Hematopoietic multipotent progenitor cell treated with erythropoietin and hydrocortisone succinate and interleukin-3 and kit ligand, for 4 days (in vitro differentiated cells): ENCODE measurements at regions not wholly inside any gene's neighbourhood (a gene's known extent, or its start where the extent isn't known, plus 50 kb on each side); places are given as distances from the start of the nearest gene placed in this dataset.
A peak's percentile ranks its signal among the peaks of the same experiment; 100 is the strongest.

ENCODE experiments used
- DNase-seq: peaks from one replicate; pipeline ENCODE4 v3.0.0-alpha.2; 2015

DNA sequence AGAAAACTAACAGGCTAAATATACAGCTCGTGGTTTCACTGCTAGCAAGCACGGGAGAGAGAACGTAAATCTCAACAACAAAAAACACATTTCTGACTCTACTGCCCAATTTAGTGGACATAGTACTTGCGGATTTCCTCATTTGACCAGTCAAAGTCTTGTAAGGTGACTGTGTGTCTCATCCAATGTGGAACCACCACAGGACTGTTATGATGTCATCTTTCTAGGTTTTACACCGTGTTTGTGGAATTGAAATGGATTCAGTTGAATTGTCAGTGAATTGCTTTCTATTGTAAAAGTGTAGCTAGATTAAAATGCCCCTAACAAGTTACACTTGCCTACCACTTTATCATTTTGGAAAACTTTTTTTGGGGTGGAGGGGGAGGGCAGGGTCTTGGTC, 1010.8 kb downstream of the NLGN4Y start:
- no peak for DNase-seq

DNA sequence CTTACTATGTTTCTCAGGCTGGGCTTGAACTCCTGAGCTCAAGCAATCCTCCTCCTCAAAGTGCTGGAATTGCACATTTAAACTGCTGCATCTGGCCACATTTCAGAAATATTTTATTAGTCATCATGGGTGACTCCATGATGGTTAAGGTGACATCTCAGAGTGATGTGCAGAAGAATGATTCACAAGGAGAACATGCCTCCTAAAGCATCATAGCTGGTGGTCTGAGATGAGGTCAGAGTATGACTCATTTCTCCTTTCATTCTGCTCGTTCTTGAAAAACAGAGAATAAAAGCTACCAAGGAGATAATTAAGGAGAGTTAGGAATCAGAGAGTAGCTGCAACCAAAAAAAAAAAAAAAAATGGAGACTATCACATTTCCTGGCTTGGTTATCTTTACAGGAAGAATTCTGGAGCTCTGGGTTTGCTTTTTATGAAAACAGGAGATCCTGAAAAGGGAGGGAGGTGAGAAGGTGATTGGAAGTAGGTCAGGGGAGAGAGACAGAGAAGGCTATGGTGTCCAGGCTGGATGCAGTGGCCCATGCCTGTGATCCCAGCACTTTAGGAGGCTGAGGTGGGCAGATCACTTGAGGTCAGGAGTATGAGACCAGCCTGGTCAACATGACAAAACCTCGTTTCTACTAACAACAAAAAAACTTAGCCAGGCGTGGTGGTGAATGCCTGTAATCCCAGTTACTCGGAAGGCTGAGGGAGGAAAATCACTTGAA, 1011.6 kb downstream of the NLGN4Y start:
- DNase-seq, result no peak

DNA sequence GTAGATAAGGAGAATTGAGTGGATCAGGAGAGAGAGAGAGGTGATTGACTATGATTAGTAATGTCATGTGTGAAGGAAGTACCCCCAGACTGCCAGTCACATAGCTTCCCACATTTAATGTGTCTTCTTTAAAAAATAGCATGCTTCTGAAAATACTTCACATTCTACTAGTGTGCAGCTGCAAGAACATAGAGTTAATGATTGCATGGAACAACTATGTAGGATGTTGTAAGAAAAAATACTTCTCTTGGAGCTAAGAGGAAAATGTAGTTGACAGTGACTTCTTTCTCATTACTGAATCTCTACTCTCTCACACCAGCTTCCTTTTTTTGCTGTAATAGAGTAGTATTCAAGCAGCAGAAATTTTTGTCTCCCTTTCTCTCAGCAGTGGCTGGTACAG, 1016.2 kb downstream of the NLGN4Y start:
- no peak for DNase-seq

DNA sequence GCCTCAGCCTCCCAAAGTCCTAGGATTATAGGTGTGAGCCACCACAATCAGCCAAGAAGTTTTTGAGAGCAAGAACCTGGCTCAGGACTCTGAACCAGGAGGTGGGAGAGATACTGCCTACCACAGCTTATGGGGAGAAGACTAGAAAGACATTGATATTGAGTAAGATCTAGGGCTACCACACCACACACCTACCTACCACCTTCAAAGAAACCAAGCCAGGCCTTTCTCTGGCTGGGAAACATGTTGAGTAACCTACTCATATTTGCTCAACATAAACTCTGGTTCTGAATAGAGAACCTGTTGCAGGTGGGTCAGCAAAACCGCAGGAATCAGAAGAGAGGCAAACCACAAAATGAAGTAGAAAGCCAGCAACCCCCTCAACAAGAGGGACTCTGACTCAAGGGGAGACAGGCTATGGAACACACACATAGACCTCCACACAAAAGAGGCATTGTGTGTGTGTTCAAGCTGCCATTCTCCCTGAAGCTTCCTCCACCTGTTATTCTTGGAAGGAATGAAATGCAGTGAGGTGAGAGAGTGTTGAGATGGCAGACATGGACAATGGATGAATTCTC, 1021.9 kb downstream of the NLGN4Y start:
- no peak for DNase-seq

DNA sequence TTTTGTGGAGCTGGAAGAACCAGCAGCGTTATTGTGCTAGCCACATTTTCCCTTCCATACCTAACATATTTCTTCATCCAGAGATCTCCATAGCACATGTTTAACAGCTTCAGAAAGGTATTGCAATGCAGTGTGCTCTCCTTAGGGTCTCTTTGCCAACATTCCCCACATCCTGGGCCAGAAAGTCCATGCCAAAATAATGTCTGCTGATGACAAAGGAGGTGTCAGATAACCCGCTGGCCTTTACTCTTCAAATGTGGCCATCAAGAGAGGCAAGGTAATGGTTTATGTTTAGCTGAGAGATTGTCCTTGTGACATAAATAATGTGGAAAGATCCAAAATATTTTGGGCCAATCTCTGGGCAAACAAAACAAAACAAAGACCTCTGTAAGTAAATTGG, 1027.7 kb downstream of the NLGN4Y start:
- no peak for DNase-seq

DNA sequence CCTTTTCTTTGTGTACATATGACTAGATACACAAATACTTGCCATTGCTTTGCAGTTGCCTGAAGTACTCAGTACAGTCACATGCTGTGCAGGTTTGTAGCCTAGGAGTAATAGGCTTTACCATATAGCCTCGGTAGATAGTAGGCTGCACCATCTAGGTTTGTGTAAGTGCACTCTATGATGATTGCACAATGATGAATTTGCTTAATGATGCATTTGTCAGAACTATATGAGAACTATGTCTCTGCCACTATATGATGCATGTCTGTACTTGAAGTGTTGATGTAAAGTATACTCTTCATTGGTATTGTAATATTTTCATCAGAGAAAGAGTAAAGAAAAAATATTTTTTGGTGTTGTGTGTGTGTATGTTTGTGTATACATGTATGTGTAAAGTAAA, 1030.7 kb downstream of the NLGN4Y start:
- no peak for DNase-seq

DNA sequence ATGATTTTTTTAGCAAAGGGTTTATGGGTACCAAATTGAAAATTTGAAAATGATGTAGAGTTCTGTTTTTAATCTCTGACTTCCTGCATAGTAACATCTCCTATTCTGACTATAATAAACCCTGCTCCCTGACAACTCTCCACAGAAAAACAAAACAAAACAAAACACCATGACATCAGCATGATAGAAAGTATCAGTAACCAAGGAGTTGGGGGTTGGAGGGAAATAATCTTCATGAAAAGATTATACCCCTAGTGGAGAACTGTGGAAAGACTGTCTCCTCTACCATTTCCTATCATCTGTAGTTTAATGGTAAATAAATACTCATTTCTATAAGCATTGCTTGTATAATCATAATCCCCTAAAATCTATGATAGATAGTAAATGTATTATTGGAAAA, 1034.8 kb downstream of the NLGN4Y start:
- no peak for DNase-seq

DNA sequence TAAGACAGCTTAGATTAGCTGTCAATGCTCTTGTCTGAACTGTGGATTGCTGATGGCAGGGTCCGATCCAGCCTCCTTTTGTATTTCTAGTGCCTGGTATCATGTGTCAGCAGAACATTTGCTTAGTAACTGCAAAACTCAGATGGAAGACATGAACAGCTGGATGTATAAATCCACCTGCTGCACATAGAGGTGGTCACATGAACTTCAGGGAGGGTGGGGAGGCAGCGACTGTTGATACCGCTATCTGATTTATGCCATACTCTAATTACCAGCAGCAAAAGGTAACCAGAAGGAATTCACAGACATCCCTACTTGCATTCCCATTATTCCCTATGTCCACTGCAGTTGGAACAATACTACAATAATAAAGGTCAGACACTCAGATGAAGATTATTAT, 1036.5 kb downstream of the NLGN4Y start:
- no peak for DNase-seq

DNA sequence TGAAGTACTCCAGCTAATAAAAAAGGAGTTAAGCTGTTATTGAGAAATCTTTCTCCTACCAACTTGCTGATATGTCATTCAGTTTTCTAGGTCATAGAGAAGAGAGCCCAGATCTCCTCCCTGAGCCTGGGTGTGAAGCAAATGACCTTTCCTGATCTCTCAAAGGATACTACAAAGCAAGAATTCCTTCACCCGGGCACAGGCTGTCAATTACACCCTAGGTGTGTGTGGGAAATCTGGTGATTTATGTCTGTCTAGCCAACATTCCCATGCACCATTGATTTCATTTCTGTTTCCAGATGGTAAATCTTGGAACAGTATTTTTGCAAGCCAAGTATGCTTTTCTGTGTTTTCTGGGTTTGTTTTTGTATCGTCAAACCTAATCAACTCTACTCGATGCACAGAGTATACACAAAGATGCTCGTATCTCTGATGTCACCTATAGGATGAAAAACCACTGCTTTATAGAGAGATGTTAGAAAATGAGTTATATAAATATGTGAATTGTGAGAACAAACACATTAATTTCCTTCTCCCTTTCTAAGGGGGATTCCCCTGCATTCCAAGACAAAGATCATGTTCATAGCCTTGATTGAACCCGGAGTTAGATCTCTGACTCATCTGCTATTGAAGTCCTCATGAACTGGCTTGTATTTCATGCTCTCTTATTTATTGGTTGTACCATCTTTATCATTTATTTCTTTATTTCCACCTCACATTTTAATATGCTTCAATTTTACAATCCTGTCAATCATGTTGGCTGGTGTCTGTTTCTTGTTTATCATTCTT, 1037.4 kb downstream of the NLGN4Y start:
- no peak for DNase-seq

DNA sequence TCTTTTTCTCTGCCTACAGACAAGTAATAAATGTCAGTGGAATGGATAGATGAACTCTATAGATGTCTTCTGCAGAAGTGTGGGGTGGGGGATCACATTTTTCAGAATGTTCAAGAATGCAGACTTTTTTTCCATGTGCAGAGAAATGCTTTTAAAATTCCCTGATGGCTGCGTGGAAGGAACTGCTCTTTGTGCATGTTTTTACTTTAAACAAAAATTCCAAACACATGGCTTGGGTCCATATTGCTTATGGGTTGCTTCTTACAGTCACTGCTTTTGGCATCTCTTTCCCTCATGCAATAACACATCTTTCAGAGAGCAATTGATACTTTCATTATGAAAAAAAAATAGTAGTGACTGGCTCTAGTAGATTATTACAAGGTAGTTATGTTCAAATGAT, 1053.6 kb downstream of the NLGN4Y start:
- no peak for DNase-seq

DNA sequence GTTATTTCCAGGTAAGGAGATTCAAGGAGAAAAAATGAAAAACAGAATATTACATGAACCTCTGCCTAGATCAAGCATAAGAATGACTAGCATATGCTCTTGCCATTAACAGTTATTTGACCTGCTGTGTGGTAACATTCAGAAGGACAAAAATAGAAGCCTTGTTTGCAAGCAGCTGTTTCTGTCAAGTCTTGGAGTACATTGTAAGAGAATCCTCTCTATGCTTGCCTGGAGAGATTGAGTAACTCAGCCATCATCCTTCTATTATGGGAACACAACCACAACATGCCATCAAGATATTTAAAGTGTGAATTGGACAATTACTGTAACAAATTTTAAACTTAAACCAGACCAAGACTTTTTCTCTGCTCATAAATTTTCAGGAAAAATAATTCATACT, 1054.4 kb downstream of the NLGN4Y start:
- DNase-seq, result no peak

DNA sequence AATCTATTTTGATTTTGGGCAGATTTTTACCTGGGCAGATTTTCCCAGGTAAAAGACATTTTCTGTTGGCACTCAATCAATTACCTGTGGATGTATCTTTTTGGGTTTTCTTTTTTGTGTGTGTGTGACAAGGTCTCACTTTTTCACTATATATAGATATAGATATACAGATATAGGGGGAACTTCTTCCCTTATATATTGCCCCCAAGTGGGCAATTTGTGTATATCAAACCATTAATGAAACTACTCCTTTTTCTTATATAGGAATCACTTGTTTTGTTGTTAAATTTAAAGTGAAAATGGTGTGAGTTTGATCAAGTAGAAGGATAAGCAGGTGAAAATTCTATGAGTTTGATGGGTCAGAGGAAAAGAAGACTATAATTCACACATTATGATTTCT, 1054.9 kb downstream of the NLGN4Y start:
- peak; percentile 19 for DNase-seq

DNA sequence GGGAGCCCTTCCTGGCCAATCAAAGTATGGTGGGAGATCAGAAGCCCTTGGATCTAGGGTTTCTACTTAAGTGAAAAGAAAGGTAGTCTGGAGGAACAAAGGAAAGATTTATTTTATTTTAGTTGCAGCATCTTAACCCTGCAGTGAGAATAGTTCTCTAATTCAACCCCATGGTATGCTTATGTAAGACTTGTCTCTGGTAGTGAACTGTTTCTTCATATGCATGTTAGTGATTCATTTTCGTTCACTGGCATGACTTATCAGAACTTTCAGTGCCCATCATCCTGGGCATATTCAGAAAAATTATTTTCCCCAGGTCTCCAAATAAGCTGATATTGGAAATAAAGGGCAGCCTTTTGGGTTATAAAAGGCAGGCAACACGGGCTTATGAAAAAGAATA, 1058.8 kb downstream of the NLGN4Y start:
- no peak for DNase-seq

DNA sequence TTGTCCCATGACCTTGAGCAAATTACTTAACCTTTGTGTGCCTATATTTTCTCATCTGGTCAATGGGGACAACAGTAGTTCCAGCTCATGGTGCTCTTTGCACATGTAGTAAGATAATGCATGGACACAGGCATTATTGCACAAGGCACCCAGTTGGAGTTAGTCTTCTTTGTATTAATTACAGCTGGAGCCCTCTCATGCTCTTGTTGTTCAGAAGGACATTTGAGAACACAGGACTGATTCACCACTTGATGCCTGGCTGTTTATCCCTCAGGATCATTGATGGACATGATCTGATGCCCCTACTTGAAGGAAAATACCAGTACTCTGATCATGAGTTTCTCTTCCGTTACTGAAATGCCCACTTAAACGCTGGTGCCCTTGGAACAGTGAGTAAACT, 1068.6 kb downstream of the NLGN4Y start:
- DNase-seq, result no peak

DNA sequence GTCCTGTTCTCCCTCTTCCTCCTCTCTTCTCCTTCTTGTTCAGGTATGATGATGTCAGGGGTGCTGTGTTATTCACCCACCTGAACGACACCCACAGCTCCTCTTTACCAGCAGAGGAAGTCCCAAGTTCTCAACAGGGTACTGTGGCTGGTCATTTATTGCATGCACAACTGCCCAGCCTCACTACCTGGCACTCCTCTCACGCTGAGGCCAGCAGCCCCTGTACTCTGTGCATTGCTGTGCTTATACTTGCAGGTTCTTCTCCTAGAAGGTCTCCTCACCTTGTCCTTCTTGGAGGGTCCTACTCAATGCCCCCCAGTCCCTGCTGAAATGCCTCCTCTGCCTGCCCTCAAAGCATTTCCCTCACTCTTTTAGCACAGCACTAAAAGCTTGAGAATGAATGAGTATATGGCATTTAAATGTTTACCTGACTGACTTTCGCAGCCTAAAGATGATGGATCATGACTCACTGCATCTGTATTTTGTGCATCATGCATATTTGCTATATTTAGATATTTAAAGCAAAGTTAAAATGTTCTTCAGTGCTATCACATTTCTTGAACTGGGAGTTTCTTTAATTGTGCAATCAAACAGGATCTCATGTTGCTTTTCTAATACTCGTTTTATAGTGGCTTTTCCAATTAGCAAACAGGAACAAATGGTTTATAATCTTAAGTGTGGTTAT, 1069.3 kb downstream of the NLGN4Y start:
- DNase-seq, result no peak

DNA sequence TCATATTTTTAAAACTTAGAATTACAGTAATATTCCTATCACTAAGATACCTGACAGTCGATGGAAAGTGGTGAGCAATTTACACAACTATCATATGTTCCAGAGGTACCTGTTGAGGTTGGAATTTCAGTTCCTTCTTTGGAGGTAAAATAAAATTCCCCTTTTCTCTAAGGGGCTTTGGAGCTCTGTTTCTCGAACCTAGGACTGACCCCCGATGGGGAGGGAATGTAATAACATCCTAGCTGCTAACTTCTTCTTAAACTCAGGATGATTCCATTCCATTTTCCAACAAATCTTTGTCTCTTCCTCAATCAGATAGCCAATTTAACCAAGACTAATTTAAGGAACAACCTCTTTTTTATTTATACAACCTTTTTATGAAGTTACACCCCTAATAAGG, 1069.8 kb downstream of the NLGN4Y start:
- DNase-seq, result no peak

DNA sequence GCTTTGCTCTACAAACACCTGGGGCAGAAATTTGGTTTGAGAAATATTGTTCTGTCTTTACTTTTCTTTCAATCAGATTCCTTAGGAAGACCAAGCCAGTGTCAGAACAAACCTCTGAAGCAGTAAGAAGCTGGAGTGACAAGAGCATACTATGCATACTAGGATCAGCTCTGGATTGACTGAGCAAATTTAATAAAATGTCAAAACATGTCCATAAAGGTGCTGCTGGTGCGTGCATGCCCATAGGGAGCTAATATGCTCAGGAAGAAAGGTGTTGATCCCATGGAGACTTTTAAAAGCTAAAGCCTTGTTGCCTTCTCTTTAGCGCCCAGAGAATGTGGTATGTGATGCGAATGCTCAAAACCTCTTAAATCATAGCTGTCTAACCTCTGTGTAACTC, 1076.2 kb downstream of the NLGN4Y start:
- no peak for DNase-seq

DNA sequence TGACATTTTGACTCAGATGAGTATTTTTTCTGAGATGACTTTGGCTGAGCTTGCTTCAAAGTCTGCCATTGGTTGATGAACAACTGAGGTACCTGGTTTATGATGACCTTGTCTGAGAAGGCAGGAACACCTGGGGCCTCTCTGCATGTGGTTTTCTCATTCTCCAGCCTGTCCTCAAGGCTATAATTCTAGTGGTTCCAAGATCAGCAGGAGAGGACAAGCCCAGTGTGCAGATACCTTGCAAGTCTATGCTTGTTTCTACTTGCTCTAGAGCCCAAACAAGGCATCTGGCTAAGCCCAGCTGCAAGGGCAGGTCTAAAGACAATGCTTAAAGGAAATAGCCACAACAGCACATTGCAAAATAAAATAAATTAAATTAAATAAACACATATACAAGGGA, 1100.0 kb downstream of the NLGN4Y start:
- DNase-seq, result no peak

DNA sequence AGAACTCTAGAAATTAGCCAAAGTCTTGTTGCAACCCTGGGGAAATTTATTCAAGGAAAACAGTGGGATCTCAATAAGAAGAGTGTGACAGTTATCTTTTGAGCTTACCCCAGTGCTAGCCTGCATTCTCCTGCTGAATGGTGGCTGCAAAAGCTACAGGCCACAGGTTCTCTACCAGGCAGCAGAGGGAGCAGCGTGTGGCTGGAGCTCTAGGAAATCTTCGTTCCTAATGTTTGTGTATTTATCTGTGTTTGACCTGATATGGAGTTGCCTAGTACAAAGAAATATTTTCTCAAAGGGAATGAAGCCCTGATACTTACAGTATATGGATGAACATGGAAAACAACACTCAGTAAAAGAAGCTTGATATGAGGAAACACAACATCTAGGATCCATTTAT, 1100.6 kb downstream of the NLGN4Y start:
- DNase-seq, result no peak

DNA sequence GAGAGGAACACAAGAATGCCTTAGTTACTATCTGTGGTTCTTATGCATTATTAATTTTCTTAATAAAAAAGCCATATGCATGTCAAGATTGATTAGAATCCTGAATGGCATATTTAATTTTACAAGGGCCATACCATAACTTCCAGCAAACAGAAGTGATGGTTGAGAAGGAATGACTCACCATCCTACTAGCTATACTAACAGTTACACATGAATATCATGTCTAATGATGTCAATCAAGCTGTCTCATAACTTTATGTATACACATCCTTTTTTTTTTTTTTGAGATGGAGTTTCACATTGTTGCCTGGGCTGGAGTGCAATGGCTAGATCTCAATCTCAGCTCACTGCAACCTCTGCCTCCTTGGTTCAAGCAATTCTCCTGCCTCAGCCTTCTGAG, 1123.9 kb downstream of the NLGN4Y start:
- no peak for DNase-seq

DNA sequence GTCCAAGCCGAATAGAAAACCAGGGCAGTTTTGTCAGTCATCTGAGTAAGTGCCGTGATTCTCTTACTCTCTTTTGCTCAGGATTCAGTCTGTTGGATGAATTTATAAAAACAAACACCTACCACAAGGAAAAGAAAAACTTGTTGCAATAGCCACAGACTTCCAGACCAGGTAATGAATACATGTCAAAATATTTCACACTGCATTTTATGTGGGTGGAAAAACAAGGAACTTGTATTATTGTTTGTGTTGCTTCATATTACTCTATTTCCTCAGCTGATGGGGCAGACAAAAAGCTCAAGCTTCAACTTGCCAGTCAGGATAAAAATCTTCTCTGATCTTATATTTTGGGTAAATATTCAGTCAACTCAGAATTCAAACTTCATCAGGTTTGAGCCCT, 1125.7 kb downstream of the NLGN4Y start:
- no peak for DNase-seq

DNA sequence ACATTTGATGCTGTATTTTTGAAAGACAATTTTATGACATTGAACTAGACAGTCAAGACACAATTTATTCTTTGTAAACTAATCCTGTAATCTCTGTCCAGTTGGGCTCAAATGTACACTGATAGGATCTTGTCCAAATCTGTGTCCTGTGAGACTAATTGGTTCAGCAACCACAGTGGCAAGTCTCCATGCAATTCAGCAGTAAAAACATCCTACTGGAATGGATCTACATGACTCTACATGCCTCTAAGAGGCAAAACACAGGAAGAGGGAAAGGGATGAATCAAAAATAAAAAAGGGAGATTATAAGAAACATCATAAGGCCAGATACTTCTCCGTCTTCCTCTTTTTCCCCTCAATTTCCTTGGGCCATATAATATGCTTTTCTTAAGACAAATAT, 1164.2 kb downstream of the NLGN4Y start:
- no peak for DNase-seq

DNA sequence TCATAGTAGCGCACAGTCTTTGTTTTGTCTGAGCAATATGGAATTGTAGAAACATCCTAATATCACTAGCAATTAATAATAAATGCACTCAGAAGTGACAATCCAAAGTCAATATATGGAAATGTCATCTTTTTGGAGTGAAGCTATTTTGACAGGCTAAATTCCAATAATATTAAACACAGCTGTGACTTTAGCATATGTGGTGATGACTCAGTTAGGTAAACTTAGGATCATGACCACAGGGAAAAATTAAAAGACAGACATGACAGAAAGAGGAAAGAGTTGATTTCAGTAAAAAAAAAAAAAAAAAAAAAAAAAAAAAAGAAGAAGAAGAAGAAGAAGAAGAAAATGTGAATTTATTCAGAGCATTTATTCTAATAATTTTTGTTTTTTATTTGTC, 1165.7 kb downstream of the NLGN4Y start:
- DNase-seq, result no peak

DNA sequence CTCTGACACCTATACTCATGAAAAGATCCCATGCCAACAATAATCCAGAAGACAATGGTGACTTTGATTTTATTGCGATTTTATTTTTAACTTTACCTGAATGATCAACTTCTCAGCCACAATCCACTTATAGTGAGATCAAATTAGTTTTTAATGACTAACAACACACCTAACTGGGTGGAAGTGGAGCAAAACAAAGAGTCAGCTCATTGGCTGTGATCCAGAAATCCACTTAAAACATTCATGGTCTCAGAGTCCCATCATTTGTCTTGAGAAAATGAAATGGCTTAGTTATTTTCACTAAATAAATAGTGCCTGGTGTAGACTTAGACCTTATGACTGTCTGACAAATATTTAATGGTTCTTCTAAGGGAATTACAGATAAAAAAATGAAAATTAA, 1177.8 kb downstream of the NLGN4Y start:
- DNase-seq, result no peak
